ENCODE measurements at regions not wholly inside any gene's neighbourhood (a gene's known extent, or its start where the extent isn't known, plus 50 kb on each side); places are given as distances from the start of the nearest gene placed in this dataset.
"Not testable (repeated sequence)": the region's sequence is repeated elsewhere in the genome, so short reads cannot be mapped to it uniquely, and the experiment has no call there.

DNA sequence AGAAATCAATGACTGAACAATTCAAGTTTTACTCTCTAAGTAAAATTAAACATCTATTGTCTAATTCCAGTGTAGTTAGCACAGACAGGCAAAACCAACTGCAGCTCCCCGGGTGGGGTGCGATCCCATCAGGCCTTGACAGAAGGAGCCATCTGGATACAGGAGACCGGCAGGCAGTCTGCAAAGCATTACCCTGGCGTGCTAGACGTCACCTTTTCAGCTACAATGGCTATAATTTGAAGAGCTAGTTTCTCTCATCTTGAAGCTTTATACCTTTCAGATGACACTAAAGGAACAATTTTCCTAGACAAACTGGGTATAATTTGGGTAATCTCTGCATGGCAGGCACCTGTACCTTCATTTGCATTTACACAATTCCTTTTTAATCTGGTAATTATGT lies 761.5 kb upstream of the SOX11 start:
- DNase-seq (ENCODE audit: low spot score), result no peak

- DNase-seq (ENCODE audit: low spot score), result no peak
These were observed 760.3 kb upstream of the SOX11 start for GRCh38 chr2:4931721-4932365.

GRCh38 chr2:4935291-4935690 lies 756.9 kb upstream of the SOX11 start:
- DNase-seq (ENCODE audit: low spot score), result not testable (repeated sequence)

- no peak for DNase-seq (ENCODE audit: low spot score)
These were observed 754.6 kb upstream of the SOX11 start for GRCh38 chr2:4937550-4937949.

DNA sequence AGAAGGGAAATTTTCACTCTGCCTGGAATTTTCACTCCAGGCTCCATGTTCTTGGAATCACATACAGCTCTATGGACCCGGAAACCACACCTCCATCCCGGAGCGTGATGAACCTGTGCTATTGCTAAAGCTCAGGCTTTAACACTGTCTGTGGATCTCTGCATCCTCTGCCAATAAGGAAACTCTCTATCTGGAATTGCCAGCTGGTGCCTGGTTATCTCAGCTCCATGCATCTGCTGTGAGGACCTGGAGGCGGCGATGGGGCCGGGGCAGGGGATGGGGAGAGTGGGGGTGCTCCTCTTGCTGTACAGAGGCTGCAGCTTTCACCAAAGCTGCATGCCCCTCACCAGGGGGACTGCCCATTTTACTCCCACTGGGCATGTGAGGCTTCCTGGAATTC lies 754.0 kb upstream of the SOX11 start:
- DNase-seq (ENCODE audit: low spot score), result no peak

- DNase-seq (ENCODE audit: low spot score), result no peak
These were observed 749.7 kb upstream of the SOX11 start for GRCh38 chr2:4942441-4942840.

- no peak for DNase-seq (ENCODE audit: low spot score)
These were observed 744.3 kb upstream of the SOX11 start for GRCh38 chr2:4947911-4948310.

DNA sequence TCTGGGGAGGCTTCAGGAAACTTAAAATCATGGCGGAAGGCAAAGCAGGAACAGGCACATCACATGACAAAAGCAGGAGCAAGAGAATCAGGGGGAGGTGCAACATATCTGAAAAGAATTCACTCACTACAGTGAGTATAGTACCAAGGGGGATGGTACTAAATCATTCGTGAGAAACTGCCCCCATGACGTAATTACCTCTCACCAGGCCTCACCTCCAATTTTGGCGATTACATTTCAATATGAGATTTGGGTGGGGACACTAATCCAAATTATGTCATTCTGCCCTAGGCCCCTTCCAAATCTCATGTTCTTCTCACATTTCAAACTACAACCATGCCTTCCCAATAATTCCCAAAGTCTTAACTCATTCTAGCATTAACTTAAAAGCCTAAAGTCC lies 740.8 kb upstream of the SOX11 start:
- no peak for DNase-seq (ENCODE audit: low spot score)

GRCh38 chr2:4959219-4959618 lies 733.0 kb upstream of the SOX11 start:
- no peak for DNase-seq (ENCODE audit: low spot score)

DNA sequence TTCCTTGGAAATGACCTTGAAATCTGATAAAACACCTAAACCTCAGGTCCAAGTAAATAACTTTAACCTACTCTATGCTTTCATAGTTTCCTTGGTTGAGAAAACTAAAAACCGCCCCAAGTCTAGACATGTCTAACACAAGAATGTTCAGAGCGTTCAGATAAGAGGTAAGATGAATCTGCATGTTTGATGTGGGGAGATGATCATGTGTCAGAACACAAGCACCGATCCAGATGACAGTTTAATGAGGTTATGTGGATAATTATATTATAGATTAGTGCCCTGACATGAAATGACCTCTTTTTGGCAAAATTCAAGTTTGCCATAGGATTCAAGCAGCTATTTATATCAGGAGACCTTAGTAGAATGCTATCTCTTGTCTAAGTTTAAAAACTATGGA lies 729.8 kb upstream of the SOX11 start:
- DNase-seq (ENCODE audit: low spot score), result no peak

DNA sequence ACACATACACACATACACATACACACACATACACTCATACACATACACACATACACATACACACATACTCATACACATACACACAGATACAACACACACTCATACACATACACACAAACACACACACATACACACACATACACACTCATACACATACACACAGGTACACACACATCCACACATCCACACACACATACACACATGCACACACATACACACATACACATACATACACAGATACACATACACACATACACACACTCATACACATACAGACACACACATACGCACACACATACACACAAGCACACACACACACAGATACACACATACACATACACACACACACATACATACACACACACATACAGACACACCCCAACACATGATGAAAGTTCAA lies 729.1 kb upstream of the SOX11 start:
- DNase-seq (ENCODE audit: low spot score), result no peak

GRCh38 chr2:4964001-4964540 lies 728.1 kb upstream of the SOX11 start:
- no peak for DNase-seq (ENCODE audit: low spot score)

DNA sequence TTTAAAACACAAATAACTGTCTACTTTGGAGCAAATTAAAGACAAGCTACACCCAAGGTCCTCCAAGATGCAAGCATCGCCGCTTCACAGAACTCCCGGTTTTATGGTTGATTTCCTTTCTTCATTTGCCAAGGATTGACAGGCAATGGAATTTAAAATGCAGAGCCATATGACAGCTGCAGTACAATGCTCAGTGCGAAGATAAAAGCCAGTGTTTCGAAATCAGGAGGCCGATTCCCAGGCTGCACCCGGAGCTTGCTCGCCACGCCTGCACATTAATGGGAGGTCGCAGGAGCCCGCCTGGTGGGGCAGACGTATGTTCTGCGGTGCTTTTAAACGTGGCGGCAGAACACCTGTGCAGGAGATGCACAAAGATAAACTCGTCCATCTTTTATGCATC lies 727.6 kb upstream of the SOX11 start:
- DNase-seq (ENCODE audit: low spot score), result no peak

DNA sequence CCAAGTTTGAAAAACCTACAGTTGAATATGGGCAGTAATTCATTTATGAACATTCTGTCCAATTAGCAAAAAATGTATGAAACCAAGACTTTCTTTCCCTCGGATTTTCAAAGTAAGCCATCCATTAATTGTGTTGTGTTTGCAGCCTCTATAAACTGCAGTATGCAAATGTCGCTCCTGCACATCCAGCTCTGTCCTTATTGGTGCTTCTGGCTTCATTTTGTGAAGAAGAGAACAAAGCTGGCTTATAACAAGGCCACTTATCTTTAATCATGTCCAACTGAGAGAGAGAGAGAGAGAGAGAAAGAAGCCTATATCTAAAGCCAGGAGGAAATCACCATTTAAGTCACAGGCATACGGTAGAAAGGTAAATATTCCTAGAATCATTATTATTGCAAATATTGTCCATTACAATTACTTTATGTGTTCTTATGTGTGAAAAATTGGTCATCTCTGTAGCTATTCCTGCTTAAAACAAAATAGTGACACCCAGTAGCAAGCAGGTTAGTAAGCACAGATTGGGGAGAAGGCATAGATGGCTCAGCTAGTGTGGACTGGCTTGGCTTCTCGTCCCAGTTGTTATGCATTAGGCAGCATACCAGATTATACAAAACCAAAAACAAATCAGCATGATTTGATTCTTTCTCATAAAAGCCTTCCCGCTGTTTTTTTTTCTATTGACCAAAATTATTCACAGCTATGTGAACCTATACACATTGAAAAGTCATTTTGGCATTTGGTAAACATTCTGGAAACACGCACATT lies 726.4 kb upstream of the SOX11 start:
- DNase-seq (ENCODE audit: low spot score), result no peak

- DNase-seq (ENCODE audit: low spot score), result no peak
These were observed 725.0 kb upstream of the SOX11 start for GRCh38 chr2:4967206-4967605.

DNA sequence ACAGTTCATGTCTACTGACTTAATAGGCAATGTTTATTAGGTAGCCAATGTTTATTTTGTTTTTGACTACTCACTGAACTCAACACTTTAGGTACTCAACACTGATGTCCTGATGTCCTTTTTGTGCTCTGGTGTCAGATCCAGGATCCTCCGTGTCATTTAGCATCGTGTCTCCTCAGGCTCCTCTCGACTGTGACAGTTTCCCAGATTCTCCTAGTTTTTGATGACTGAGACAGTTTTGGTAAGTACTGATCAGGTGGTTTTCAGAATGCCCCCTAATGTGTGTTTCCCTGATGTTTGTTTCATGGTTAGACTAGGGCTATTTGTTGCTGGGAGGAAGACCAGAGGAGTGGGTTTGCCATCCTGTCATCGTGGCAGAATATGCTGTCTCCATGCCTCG lies 719.7 kb upstream of the SOX11 start:
- no peak for DNase-seq (ENCODE audit: low spot score)

- no peak for DNase-seq (ENCODE audit: low spot score)
These were observed 718.8 kb upstream of the SOX11 start for GRCh38 chr2:4973354-4973753.

DNA sequence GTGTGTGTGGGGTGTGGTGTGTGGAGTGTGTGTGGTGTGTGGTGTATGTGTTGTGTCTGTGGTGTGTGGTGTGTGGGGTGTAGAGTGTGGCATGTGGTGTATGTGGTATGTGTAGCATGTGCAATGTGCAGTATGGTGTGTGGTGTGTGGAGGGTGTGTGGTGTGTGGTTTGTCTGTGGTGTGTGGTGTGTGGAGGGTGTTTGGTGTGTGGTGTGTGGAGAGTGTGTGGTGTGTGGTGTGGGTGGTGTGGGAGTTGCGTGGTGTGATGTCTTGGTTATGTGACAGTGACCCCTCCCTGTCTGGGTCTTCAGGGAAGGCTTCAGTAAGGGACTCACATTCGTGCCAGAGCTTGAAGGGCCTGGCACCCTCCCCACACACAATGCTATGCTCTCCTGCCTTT lies 718.2 kb upstream of the SOX11 start:
- no peak for DNase-seq (ENCODE audit: low spot score)

GRCh38 chr2:4976407-4976806 lies 715.8 kb upstream of the SOX11 start:
- no peak for DNase-seq (ENCODE audit: low spot score)

DNA sequence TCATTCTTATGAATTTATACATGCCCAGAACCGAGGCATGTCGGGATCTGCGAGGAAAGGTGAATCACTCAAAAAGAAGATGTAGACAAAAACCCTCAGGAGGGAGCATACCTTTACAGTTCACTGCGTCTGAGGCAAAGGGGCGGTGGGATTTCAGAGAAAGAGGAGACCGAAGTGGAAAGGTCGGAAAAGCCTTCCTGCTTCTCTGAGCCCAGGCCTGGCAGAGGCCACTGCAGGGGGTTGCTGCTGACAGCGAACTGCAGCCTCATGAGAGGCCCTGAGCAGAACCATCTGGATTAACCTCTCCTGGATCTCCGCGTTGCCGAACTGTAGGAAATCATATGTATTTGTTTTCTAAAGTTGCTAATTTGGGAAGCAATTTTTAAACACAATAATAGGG lies 713.1 kb upstream of the SOX11 start:
- no peak for DNase-seq (ENCODE audit: low spot score)

DNA sequence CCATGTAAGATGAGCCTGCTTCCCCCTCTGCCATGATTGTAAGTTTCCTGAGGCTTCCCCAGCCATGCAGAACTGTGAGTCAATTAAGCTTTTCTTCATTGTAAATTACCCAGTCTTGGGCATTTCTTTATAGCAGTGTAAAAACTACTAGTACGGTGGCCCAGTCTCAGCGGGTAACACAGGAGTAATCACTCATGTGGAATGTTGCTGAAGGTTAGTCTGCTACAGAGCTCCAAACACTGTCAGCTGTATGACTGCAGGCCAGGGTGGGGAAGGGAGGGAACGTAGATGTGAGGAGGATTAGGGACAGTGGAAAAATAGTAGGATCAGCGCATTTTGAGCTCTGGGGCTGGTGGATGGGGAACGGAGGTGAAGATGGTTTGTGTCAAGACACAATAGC lies 711.2 kb upstream of the SOX11 start:
- DNase-seq (ENCODE audit: low spot score), result no peak

DNA sequence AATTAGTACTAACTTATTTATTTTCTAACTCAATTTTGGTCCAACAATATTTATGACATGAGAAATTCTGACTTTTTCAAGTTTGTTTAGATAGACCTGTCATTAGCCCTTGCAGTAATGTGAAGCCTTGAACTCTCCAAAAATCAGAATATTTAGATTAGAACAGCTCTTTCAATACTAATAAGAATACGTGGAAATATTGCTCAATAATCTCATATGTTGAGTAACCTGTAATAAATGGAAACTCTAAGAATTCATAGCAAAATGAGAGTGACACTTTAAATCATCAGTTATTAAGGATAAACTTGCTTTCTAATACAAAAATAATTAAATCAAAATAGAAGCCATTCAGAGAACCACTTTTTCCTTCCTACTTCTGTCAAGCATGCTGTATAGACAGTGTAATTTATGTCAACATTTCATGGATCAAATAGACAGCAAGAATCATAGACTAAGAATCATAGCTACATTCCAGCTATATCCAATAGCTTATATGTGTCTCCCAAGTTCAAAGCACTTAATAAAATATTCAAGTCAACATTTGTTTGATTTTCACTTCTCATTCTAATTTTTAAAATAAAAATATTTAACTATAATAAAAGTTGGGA lies 710.3 kb upstream of the SOX11 start:
- DNase-seq (ENCODE audit: low spot score), result no peak

DNA sequence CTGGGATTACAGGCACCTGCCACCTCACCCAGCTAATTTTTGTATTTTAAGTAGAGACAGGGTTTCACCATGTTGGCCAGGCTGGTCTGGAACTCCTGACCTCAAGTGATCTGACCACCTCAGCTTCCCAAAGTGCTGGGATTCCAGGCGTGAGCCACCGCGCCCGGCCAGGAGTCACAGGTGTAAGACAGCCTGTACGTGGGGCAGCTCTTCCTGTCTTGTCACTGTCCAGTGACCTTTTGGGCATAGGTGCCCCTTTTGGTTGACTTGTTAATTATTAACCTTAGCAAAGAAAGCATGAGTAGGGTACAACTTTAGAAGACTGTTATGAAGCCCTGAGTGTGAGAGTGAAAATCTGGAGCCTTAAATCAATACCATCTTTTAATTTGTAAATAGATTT lies 703.7 kb upstream of the SOX11 start:
- not testable (repeated sequence) for DNase-seq (ENCODE audit: low spot score)

All from pons (tissue), 1 donor.